ENCODE measurements at regions not wholly inside any gene's neighbourhood (a gene's known extent, or its start where the extent isn't known, plus 50 kb on each side); places are given as distances from the start of the nearest gene placed in this dataset.
"Not testable (repeated sequence)": the region's sequence is repeated elsewhere in the genome, so short reads cannot be mapped to it uniquely, and the experiment has no call there.

DNA sequence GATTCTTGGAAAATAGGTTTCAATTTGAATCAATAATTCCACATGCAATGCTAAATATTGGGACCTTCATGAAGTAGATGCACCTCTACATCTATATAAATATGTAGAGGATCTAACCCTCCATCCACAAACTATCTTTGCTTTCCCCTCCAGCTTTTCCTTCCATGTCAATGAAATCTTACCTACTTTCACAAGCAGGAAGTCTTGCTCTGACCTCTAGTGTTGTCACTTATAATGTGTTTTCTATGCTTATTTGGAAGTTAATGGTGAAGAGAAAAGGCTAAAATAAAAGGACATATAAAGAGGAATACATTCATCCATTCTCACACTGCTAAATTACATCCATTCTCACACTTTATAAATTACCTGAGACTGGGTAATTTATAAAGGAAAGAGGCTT, 472.7 kb upstream of the DIAPH2 start:
- no peaks in the 10 kb centered on the region for H3K4me1 ChIP-seq (ENCODE audit: control insufficient read depth, insufficient read depth, low read length)
- H3K27ac ChIP-seq (ENCODE audit: low read length), result no peak overlapping the region
- H3K36me3 ChIP-seq (ENCODE audit: control insufficient read depth, insufficient read depth, low read length), result no peaks in the 10 kb centered on the region
- H3K9me3 ChIP-seq (replicated peaks; ENCODE audit: control insufficient read depth, low read depth, low read length), result peaks cover 15% of the 10 kb centered on the region
- H3K4me3 ChIP-seq (ENCODE audit: low read length), result no peak overlapping the region
- peak; percentile 7 for DNase-seq
- H3K27me3 ChIP-seq (ENCODE audit: control insufficient read depth, insufficient read depth, low read length), result peaks cover 3% of the 10 kb centered on the region

DNA sequence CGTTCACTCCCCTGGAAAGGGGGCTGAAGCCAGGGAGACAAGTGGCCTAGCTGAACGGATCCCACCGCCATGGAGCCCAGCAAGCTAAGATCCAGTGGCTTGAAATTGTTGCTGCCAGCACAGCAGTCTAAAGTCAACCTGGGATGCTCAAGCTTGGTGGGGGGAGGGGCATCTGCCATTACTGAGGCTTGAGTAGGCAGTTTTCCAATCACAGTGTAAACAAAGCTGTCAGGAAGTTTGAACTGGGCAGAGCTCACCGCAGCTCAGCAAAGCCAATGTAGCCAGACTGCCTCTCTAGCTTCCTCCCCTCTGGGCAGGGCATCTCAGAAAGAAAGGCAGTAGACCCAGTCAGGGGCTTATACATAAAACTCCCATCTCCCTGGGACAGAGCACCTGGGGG, 470.0 kb upstream of the DIAPH2 start:
- not testable (repeated sequence) for H3K4me3 ChIP-seq (ENCODE audit: low read length); H3K27me3 ChIP-seq (ENCODE audit: control insufficient read depth, insufficient read depth, low read length); H3K36me3 ChIP-seq (ENCODE audit: control insufficient read depth, insufficient read depth, low read length); H3K27ac ChIP-seq (ENCODE audit: low read length); DNase-seq; H3K4me1 ChIP-seq (ENCODE audit: control insufficient read depth, insufficient read depth, low read length)
- H3K9me3 ChIP-seq (replicated peaks; ENCODE audit: control insufficient read depth, low read depth, low read length), result peaks cover 15% of the 10 kb centered on the region
- 98% methylated on average over 4 of the region's 4 CpGs for WGBS (ENCODE audit: insufficient coverage)

DNA sequence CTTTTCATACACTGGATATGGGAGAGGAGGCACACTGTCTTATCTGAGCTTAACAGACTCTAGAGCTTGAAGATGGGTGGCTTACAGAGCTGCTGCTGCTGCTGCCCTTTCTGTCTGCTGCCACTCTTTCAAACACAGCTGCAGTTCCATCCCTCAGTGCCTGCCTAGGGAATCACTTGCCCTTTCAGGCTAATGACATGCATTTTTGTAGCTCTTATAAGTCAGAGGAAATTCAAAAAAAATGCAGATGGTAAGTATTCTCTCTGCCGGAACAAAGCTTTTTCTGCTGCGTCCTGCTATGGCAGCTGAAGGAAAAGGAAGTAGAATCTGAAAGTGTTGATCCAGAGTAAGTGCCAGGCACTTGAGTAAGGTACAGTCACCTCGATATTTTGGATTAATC, 460.4 kb upstream of the DIAPH2 start:
- H3K4me1 ChIP-seq (ENCODE audit: control insufficient read depth, insufficient read depth, low read length), result no peaks in the 10 kb centered on the region
- H3K9me3 ChIP-seq (replicated peaks; ENCODE audit: control insufficient read depth, low read depth, low read length), result no peaks in the 10 kb centered on the region
- H3K36me3 ChIP-seq (ENCODE audit: control insufficient read depth, insufficient read depth, low read length), result no peaks in the 10 kb centered on the region
- H3K27me3 ChIP-seq (ENCODE audit: control insufficient read depth, insufficient read depth, low read length), result no peaks in the 10 kb centered on the region
- H3K4me3 ChIP-seq (ENCODE audit: low read length), result no peak overlapping the region
- H3K27ac ChIP-seq (ENCODE audit: low read length), result no peak overlapping the region
- no peak for DNase-seq
- WGBS (ENCODE audit: insufficient coverage), result 73% methylated on average over 2 of the region's 3 CpGs

DNA sequence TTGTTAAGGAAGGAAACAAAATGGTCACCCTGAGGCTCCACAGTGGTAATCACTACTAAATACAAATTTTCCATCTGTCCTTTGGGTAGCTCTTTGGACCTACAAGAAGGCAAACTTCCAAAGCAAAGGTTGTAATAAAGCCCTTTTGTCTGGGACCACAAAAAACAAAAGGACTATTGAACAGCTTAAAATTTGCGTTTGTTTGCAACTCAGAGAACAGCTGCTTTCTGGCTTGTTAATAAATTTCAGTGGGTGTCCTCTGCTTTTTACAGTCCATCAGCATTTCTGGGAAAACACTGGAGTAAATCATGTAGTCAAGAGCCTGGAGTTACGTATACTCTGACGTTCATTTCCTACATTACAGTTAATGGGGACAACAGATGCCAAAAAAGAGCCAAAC, 439.7 kb upstream of the DIAPH2 start:
- peak; percentile 91 for DNase-seq
- Histone ChIP-seq H3K27ac (ENCODE audit: low read length) (peak overlapping the region; percentile 88), H3K4me3 (ENCODE audit: low read length) (no peak overlapping the region)

DNA sequence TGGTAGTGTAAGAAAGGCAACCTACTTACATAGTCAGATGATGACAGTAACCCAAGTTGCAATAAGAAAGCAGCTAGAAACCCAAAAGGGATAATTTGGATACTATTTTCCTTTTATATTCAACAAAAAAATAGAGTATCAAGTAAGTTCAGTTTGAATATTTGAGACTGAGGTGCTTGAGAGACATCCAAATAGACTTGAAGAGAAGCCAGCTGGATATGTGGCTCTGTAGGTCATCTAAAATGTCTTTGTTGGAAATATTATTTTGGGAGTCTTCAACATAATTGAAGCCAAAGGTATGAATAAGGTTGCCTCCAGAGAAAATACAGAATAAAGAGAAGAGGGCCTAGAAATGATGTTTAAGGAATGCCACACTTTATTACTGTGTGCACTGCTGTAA, 438.2 kb upstream of the DIAPH2 start:
- Histone ChIP-seq H3K36me3 (ENCODE audit: control insufficient read depth, insufficient read depth, low read length) (no peaks in the 10 kb centered on the region), H3K4me1 (ENCODE audit: control insufficient read depth, insufficient read depth, low read length) (peaks cover 2% of the 10 kb centered on the region), H3K27ac (ENCODE audit: low read length) (peak overlapping the region; percentile 59), H3K9me3 (replicated peaks; ENCODE audit: control insufficient read depth, low read depth, low read length) (no peaks in the 10 kb centered on the region), H3K27me3 (ENCODE audit: control insufficient read depth, insufficient read depth, low read length) (peaks cover 2% of the 10 kb centered on the region), H3K4me3 (ENCODE audit: low read length) (no peak overlapping the region)
- DNase-seq, result peak; percentile 78

More for the DNA sequence above, 439.7 kb upstream of the DIAPH2 start:
- no peaks in the 10 kb centered on the region for H3K36me3 ChIP-seq (ENCODE audit: control insufficient read depth, insufficient read depth, low read length)
- no CpG with 5 or more reads among the region's 3 CpGs for WGBS (ENCODE audit: insufficient coverage)
- no peaks in the 10 kb centered on the region for H3K9me3 ChIP-seq (replicated peaks; ENCODE audit: control insufficient read depth, low read depth, low read length)
- peaks cover 2% of the 10 kb centered on the region for H3K4me1 ChIP-seq (ENCODE audit: control insufficient read depth, insufficient read depth, low read length)
- peaks cover 2% of the 10 kb centered on the region for H3K27me3 ChIP-seq (ENCODE audit: control insufficient read depth, insufficient read depth, low read length)

Data from muscle of leg (tissue), 3 donors.